Germinal center (tissue), 1 donor: ENCODE measurements at regions not wholly inside any gene's neighbourhood (a gene's known extent, or its start where the extent isn't known, plus 50 kb on each side); places are given as distances from the start of the nearest gene placed in this dataset.

ENCODE experiments used
- DNase-seq: peaks from one replicate; pipeline ENCODE4 v3.0.0; 2012; ENCODE audit warnings: mixed read lengths, low spot score

- DNase-seq: no peak
Observed at GRCh38 chr4:13248621-13249298, 235.4 kb downstream of the RAB28 start.

GRCh38 chr4:13246107-13246506, 238.0 kb downstream of the RAB28 start:
- no peak for DNase-seq

GRCh38 chr4:13244444-13244843, 239.7 kb downstream of the RAB28 start:
- no peak for DNase-seq

DNA sequence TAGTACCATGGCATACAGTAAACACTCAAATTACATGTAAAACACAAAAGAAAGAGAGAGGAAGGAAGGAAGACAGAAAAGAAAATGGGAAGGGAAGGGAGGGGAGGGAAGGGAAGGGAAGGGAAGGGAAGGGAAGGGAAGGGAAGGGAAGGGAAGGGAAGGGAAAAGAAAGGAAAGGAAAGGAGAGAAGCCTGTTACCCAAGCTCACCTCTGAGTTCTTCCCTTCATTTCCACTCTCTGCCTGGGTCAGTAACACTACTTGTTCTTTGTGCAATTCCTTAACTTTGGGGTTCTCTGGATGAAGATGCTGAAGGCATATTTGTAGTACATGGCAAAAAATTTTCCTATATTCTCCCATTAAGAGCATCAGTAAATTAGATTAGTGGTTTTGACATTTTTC, 241.0 kb downstream of the RAB28 start:
- no peak for DNase-seq

DNA sequence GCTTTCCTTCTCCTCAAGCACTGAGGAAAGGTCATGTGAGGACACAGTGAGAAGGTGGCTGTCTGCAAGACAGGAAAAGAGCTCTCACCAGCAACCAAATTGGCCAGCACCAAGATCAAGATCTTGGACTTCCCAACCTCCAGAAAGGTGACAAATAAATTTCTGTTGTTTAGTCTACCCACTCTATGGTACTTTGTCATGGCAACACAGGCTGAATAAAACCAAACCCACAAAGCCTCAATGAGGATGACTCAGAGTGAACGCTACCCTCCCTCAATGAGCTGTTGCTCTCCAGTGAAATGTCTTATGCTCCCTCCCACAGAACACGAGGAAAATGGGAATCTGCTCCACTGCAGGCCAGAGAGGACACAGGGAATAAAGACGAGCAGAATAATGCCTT, 244.1 kb downstream of the RAB28 start:
- DNase-seq: no peak

DNA sequence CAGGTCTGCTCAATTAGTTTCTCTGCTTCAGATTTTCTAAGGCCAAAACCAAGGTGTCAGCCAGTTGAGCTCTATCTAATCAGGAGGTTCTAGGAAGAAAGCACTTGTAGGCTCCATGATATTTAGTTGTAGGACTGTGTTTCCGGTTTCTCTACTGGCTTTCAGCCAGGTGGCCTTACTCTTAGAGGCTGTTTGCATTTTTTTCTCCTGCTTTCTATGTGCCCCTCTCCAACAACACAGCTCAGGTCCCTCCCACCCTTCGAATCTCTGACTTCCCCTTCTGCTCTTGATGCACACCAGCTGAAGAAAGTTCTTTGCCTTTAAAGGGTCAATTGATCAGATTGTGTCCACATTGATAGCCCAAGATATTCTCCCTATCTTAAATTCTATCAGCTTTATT, 245.2 kb downstream of the RAB28 start:
- DNase-seq: no peak

GRCh38 chr4:13236485-13236884, 247.7 kb downstream of the RAB28 start:
- DNase-seq: no peak

- no peak for DNase-seq
Observed at GRCh38 chr4:13233755-13234154, 250.4 kb downstream of the RAB28 start.

DNA sequence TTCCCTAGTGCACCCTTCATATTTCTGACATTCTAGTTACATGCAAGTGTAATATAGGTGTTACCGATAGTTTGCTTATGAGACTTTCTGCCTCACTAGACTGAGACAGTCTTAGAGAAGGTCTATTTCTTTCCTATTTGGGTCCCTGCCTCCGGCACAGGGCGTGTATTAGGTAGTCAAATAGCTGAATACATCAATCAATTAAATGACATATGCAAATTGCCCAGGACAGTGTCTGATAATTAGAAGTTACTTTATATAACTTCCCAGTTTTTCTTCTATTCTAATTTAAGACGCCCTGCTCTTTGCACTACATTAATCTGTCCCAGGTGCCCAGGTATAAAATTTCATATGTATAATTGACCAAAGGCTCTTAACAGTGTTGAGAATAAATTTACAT, 264.2 kb downstream of the RAB28 start:
- DNase-seq: no peak

DNA sequence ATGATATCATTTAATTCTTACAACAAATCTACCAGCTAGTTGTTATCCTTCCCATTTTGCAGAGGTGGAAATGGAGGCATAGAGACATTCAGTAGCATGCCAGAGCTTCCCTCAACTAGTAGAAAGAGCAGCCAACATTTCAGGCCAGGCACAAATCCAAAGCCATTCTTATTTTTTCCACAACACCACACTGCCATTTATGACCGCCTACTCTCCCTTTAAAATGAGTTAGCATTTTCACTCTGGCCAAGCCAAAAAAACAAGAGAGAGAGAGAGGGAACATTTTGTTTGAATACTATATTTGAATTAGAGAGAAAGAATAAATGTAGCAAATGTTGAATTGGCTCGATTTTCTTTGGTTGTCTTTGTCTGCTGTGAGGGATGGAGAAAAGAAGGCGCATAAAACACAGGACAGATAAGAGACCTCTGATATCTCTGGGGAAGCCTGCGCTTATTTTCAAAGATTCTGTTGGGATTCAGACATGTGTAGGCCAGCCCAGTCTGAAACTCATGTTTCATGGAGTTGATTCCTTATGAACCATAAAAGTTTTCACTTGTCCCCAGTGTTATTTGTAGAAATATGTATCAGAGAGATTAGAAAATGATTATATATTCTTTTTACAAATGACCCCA, 265.7 kb downstream of the RAB28 start:
- DNase-seq: no peak

DNA sequence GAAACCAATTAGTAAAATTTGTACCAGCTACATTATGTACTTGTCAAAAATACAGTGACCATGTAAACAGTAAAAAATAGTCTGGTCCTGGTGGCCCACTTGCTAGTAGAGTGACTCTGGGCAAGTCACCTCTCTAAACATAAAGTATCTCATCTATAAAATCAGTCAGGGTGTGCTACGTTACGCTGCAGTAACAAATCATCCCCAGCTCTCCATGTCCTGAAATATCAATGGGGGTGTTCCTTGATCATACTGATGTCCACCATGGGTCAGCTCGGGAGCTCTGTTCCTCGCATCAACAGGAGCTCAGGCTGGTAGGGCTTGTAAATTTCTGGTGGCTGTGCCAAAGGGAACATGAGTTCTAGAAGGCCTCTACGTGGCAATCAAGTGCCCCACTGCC, 268.6 kb downstream of the RAB28 start:
- DNase-seq: no peak

DNA sequence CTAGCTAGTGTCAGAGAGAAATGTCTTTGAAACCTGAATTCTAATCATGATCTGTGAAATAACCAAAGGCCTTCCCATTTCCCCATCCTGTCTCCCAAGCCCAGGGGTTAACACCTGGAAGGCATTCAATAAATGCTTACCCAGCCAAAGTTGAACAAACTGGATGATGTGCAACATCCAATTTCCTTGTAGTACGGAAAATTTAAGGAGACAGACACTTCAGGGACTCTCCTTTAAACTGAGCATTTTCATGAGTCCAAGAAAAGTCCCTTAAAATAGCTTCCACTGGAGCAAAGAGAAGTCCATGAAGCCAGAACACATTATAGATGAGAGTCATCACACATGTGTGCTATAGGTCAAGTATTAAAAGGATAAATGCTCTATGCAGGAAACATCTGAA, 271.2 kb downstream of the RAB28 start:
- DNase-seq: no peak

DNA sequence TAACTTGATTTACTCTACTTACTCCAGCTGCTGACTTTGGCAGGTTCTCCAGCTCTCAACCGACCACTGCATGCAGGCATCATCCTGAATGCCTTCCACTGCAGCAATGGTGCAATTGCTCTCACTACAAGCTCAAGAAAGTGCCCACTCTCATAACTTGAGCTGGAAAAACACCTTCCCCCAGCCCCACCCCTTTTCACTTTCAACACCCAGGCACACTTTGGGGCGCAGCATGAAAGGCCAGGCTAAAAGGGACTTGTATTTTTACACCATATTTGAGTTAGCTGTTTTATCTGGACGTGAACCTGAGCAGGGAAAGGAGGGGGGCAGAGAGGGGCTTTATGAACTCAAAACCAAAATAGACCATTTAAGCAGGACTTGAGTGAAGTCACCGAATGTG, 274.5 kb downstream of the RAB28 start:
- DNase-seq: no peak

DNA sequence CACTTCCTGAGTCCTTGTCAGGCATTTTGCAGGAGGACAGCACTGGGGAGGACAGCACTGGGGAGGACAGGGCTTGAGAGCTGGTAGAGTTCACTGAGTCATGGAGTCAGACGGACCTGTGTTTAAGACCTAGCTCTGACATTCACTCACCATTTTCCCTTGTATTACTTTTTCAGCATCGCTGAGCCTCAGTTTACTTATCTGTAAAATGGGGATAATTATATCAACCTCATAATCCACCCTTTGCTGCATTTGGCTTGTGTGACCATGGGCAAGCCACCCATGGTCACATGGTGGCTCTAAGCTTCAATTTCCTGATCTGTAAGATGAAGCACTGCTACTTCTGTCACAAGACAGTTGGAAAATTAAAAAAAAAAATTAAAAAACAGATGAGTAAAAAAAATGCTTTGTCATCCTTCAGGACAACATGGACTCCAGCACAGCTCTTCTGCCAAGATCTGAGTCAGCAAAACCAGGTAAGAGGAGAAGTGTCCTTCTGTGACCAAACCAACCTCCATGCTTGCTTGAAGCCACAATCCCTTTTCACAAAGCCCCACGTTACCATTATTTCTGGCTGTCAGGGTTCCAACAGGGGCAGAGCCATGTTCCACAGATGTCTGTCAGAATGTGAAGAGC, 275.5 kb downstream of the RAB28 start:
- DNase-seq: no peak

- DNase-seq: no peak
Observed at GRCh38 chr4:13207226-13207625, 276.9 kb downstream of the RAB28 start.

- DNase-seq: no peak
Observed at GRCh38 chr4:13203101-13203500, 281.0 kb downstream of the RAB28 start.

GRCh38 chr4:13202701-13203100, 281.4 kb downstream of the RAB28 start:
- DNase-seq: no peak

GRCh38 chr4:13201241-13201640, 282.9 kb downstream of the RAB28 start:
- no peak for DNase-seq

- no peak for DNase-seq
Observed at GRCh38 chr4:13196721-13197120, 287.4 kb downstream of the RAB28 start.

GRCh38 chr4:13193662-13194061, 290.5 kb downstream of the RAB28 start:
- no peak for DNase-seq

- DNase-seq: no peak
Observed at GRCh38 chr4:13190093-13190721, 293.9 kb downstream of the RAB28 start.

DNA sequence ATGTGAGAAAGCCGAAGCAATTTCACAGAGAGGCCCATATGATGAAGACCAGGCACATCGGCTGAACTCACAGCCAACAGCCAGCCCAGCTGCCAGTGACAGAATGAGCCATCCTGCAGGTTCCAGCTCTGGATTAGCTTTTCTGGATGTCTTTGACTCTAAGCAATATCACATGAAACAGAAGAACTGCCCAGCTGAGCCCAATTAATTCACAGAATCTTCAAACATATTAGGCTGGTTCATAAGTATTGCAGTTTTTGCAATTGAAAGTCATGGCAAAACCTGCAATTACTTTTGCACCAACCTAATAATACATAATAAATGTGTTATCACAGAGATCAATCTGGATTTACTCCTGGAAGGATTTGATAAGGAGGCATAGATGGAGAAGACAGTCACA, 299.9 kb downstream of the RAB28 start:
- DNase-seq: no peak

GRCh38 chr4:13182133-13182532, 302.0 kb downstream of the RAB28 start:
- DNase-seq: no peak
